ENCODE measurements at regions not wholly inside any gene's neighbourhood (a gene's known extent, or its start where the extent isn't known, plus 50 kb on each side); places are given as distances from the start of the nearest gene placed in this dataset.

- TF ChIP-seq CTCF (conservative IDR thresholded peaks at IDR 0.05; ENCODE audit: low read length) (no peak), EZH2phosphoT487 (IDR thresholded peaks at IDR 0.05; ENCODE audit: borderline replicate concordance) (no peak)
These were observed 237.7 kb upstream of the TLL1 start for GRCh38 chr4:165635381-165635780.
